CD4-positive, alpha-beta T cell treated with Interferon alpha-2 for 1 hour (primary cell): ENCODE measurements at regions not wholly inside any gene's neighbourhood (a gene's known extent, or its start where the extent isn't known, plus 50 kb on each side); places are given as distances from the start of the nearest gene placed in this dataset.

Experiments used
- DNase-seq, 2 donors: peaks; one replicate each; pipeline ENCODE4 v3.0.0-alpha.2; 2020 to 2022

DNA sequence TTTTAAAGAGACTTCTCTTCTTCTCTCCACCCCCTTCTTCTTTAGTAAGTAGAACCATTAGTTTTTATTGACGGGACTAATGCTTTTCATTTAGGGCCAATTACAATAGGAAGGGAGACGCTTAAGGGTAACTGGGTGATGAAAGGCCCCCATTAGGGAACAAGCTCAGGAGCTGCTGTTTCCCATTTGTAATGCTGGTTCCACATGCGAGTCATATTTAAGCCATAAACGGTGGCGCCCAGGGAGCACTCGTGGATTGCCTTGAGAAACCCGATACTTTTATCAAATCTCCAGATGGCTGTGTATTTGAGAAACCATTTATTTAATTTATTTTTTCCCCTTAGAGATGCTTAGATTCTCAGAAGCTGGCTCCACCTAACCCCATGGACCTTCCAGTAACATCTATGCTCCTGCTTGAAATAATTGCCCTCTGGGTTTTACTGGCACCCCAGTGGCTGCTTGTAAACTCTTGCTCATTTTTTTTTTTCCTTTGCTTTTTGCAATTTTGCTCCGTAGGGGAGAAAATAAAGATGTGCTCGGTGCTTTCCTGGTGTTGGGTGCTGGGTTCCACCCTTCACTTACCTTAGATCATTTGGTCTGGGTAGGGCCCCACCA lies 124.2 kb upstream of the MSX1 start:
- DNase-seq, result no peak

DNA sequence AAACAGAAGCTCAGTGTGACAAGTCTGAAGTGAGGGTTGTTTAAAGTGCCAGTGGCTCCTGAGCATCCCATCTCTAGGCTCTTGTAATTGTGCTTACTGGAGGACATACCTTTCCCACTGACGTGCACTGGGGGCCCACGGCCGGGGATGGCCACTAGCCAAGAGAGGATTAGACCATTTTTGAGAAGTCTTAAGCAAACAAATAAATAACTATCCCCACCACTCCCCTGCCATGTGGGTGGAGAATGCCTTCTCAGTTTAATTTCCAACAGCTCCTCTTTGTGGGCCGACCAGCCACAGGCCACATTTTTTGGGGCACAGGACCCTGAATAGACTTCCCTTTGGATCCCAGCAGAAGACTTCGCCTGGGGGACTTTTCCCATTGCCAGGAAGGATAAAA lies 125.0 kb upstream of the MSX1 start:
- no peak for DNase-seq

DNA sequence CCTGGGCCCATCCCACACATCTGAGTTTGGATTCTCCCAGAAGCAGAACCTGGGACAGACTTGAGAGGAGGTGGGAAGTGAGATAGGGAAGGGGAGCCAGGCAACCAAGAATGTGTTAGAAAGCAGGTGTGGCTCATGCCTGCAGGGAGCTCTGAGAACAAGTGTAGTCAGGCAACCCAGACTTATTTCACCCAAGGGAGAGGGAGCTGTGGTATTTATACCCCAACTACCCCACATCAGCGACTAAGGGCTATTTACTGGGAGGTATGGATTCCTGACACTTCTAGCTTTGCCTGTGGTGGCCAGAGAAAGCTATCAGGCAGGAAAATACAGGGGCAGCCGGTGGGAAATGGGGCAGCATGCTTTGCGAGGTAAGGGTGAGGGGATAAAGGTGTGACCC lies 125.8 kb upstream of the MSX1 start:
- DNase-seq, result no peak

DNA sequence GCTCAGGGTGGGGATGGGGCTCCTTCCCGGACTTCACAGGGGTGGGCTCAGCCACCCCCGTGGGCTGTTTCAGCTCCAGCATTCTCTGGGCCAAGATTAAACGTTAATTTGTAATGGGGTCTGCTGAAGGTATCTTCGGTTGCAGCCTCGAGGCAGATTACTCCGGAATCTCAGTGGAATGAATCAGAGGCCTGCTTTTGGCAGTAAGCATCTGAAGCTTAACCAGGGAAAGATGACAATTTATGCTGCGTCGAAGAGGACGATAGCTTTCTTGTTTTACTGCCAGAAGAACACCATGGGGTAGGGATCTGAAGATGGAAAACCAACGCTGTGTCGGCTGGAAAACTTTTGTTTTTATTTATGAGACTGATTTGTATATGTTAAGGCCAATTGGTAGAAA lies 129.2 kb upstream of the MSX1 start:
- no peak for DNase-seq

DNA sequence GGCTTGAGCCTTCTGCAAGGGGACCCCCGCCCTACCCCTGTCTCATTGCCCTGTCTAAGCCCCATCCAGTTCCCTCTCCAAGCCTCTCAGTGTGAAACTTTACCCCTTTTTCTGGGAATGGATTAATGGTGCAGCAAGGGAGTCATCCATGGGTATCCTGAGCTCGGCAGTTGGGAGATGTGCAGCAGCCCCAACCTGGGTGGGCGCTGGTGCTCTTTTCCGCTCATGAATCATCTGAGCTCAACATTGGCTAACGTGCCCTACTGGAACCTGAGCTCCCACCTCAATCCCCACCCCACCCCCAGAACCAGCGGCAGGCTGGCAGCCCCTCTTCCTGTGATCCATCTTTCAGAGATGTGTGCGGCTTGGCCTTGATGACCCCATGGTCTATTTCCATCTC lies 130.3 kb upstream of the MSX1 start:
- DNase-seq, result no peak

- no peak for DNase-seq
These were observed 131.9 kb upstream of the MSX1 start for GRCh38 chr4:4727536-4727935.

DNA sequence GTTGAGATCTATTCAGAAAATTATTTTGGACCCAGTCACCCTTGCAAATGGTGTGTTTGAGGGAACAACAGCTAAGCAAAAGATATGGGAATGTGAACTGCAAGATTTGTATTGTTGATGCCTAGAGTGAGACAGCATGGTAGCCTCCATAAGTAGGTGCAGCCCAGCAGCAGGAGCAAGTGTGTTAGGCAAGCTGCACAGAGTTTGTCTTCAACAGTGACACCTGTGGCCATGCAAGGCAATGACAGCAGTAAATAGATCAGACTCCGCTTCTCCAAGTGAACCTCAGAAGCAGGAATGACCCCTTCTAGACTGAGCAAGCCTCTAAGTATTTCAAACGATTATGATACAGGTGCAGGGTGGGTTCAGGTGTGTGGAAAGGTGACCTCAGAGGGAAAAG lies 133.4 kb upstream of the MSX1 start:
- DNase-seq, result no peak

- DNase-seq, result no peak
These were observed 135.1 kb upstream of the MSX1 start for GRCh38 chr4:4724321-4724720.

GRCh38 chr4:4721636-4722035 lies 137.8 kb upstream of the MSX1 start:
- no peak for DNase-seq

- no peak for DNase-seq
These were observed 138.8 kb upstream of the MSX1 start for GRCh38 chr4:4720646-4721045.

DNA sequence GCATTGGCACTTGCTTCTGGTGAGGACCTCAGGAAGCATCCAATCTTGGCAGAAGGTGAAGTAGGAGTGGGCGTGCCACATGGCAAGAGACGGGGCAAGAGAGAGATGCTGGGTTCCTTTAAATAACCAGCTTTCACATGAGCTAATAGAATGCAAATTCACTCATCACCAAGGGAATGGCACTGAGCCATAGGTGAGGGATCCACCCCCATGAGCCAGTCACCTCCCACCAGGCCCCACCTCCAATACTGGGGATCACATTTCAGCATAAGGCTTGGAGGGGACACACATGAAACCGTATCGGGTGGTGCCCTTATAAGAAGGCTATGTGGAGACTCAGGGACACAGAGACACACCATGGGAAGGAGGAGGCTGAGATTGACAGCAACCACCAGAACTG lies 140.0 kb upstream of the MSX1 start:
- DNase-seq, result no peak

- no peak for DNase-seq
These were observed 141.8 kb upstream of the MSX1 start for GRCh38 chr4:4717692-4718091.

- no peak for DNase-seq
These were observed 145.1 kb upstream of the MSX1 start for GRCh38 chr4:4714331-4714730.

- no peak for DNase-seq
These were observed 146.5 kb upstream of the MSX1 start for GRCh38 chr4:4712800-4713528.

DNA sequence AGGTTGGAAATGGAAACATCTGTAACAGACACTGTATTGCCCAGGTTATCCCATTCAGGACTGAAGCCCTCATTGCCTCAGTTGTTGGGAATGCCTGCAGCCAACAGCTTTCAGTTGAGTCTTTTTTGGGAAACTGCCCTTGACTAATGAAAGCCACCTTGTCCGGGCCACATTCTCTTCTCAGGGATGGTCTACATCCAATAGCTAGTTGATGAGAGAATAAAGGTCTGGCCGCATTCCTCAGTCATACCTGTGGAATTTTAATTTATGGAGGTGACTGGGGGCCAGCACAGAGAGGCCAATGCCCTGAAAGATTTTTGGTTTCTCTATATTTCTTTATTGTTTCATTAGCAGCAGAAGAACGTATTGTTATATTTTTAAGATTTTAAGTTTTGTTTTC lies 147.6 kb upstream of the MSX1 start:
- no peak for DNase-seq

DNA sequence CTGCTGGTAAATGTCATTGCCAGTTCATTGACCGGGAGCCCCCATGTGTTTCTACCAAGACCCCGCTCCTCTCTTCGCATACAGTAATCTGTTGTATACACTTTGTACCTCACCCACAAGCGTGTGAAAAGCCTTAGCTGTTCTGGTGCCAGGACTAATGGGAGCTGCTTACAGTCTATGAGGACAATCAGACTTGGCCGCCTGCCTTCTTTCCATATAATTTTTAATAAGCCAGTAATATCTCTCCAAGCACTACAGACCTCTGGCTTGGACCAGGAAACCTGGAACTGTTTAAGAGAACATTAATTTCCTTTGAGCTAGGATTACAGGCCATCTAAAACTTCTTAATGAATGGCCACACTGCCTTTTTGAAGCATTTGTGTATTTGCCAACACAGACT lies 149.7 kb upstream of the MSX1 start:
- DNase-seq, result no peak

DNA sequence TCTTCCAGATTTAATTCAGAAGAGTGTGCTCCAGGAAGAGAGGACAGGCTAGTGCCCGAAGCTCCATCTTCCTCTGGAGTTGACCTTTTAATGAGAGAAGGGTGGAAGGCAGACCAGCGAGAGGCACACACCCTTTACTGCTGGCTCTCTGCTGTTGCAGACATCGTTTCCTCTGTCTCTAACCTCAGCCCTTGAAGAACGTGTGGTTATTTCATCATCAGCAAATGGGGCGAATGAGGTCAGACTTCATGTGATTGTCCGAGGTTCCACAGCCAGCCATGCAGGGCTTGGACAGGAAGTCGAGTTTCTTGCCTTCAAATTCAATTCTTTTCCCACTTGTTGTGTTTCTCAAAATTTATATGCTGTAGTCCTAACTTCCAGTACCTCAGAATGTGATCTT lies 155.2 kb upstream of the MSX1 start:
- DNase-seq, result no peak

DNA sequence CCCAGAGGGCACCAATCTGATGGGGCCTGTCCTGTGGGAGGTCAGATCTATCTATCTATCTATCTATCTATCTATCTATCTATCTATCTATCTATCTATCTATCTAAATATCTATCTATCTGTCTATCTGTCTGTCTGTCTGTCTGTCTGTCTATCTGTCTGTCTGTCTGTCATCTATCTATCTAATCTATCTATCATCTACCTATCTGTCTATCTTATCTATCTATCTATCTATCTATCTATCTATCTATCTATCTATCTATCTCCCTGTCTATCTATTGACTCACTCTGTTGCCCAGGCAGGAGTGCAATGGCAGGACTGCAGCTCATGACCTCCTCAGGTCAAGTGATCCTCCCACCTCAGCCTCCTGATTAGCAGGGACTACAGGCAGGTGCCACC lies 155.7 kb upstream of the STX18 start:
- DNase-seq, result no peak

- no peak for DNase-seq
These were observed 154.7 kb upstream of the STX18 start for GRCh38 chr4:4696530-4696929.

GRCh38 chr4:4695497-4695896 lies 153.6 kb upstream of the STX18 start:
- DNase-seq, result no peak

GRCh38 chr4:4694827-4695226 lies 153.0 kb upstream of the STX18 start:
- DNase-seq, result no peak

DNA sequence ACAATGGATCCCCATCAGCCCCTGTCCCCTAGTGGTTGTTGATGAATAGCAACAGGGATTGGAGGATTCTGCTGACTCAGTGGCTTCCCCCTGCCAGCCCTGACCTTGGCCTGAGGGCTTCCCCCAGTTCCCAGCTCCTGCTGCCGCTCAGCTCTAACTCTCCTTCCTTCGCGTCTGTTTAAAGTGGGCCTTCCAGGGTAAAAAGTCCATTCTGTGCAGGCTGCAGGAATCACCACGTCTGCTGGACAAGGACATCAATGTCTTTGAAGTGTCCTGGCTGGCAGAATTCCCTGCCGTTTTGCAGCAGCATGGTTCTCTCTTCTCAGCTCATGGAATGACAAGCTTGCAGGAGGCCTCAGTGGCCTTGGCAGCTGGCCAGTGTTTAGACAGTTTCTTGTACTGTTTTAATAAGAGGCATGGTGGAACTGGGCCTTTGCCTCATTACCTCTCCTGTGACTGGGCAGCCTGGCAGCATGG lies 152.5 kb upstream of the STX18 start:
- no peak for DNase-seq

DNA sequence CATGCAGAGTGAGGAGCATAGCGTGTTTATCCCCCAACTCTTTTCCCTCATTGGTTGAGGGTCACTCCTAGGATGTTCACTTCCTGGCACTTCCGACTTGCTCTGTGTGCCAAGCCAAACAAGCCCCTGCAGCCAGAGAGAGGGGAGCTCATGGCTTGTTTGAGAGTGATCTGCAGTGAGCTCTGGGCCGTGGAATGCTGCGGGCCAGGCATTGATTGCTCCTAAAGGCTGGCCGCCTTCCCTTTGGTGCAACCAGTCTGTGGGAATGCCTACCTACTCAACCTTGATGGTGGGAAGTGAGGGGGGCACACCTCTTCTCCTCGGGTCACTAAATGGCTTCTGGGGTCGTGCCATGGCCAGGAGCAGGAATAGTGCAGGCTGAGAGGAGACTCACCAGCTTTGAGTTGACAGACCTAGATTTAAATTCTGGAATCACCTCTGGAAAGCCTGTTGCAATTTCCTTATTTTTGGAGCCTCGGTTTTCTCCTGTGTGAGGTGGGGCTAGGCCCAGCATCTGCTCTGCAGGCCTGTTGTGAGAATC lies 152.0 kb upstream of the STX18 start:
- no peak for DNase-seq

GRCh38 chr4:4693258-4693657 lies 151.4 kb upstream of the STX18 start:
- no peak for DNase-seq

DNA sequence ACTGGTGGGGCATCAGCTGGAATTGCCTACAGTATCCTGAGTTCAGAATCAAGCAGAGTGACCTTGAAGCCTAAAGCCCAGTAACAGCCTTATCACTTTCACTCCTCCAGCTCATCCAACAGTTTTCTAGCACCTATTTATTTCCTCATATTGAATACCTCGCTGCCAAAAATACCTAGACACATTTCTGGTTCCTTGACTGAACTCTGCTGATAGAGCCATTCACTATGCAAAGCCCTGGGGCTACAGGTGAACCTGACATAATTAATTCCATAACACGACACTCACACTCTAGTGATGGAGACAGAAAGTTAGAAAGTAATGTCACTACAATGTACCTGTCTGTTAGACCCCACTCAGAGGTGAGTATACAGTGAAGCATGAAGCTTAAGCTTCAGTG lies 149.0 kb upstream of the STX18 start:
- no peak for DNase-seq
